SK-N-SH (cell line): ENCODE measurements at regions not wholly inside any gene's neighbourhood (a gene's known extent, or its start where the extent isn't known, plus 50 kb on each side); places are given as distances from the start of the nearest gene placed in this dataset.
A peak's percentile ranks its signal among the peaks of the same experiment; 100 is the strongest.

ENCODE experiments used
- CTCF ChIA-PET: fragments of 300-600, 350-600 bp; formaldehyde crosslinking; extraction: SDS; loops from one replicate; lab custom pipeline; 2021; lab: Yijun Ruan, JAX
- POLR2A ChIA-PET: fragments of 350-600 bp; sonication (Branson Sonifier 250); formaldehyde crosslinking; extraction: SDS; loops from one replicate; lab custom pipeline; 2020; ENCODE audit warnings: antibody characterized with exemption, inconsistent platforms; lab: Yijun Ruan, JAX
- DNase-seq: peaks from one replicate; pipeline ENCODE4 v3.0.0; 2012
- H2AFZ ChIP-seq: fragments of 200-600 bp; sonication (generic); 2 replicates; pipeline ENCODE4 v1.8.1; 2016; ENCODE audit warnings: antibody characterized with exemption, mild to moderate bottlenecking, low read depth
- H3F3A ChIP-seq: fragments of 200-600 bp; sonication (generic); replicated peaks from 2 replicates; pipeline ENCODE3; 2016; ENCODE audit warnings: antibody characterized with exemption, mild to moderate bottlenecking; ENCODE audit not compliant: insufficient read depth
- H3K27ac ChIP-seq, 2 experiments: fragments of 200-500 bp in 1 of 2; fragments of 200-600 bp in 1 of 2; sonication (Bioruptor generic) in 1 of 2; sonication (generic), shearing (Covaris generic) in 1 of 2; 2 replicates each; pipeline versions ENCODE4 v1.5.1 to v1.6.1; 2014 to 2016; ENCODE audit warnings: low read depth in 2 of 2, inconsistent platforms in 1 of 2, low read length in 1 of 2, mild to moderate bottlenecking in 1 of 2, mixed read lengths in 1 of 2
- H3K27me3 ChIP-seq: fragments of 200-600 bp; sonication (generic), shearing (Covaris generic); 2 replicates; pipeline ENCODE4 v1.6.1; 2016; ENCODE audit warnings: mixed run types; ENCODE audit not compliant: insufficient read depth
- H3K36me3 ChIP-seq, 2 experiments: fragments of 200-500 bp in 1 of 2; fragments of 200-600 bp in 1 of 2; sonication (Bioruptor generic) in 1 of 2; sonication (generic) in 1 of 2; replicated peaks in 1 of 2; 2 replicates each; pipeline versions ENCODE3 to v1.5.1; 2014 to 2016; ENCODE audit warnings: low read length in 1 of 2, mild to moderate bottlenecking in 1 of 2; ENCODE audit not compliant: insufficient read depth in 2 of 2, control insufficient read depth in 1 of 2
- H3K4me1 ChIP-seq, 2 experiments: fragments of 200-500 bp in 1 of 2; fragments of 200-600 bp in 1 of 2; sonication (Bioruptor generic) in 1 of 2; sonication (generic), shearing (Covaris generic) in 1 of 2; 2 replicates each; pipeline versions ENCODE4 v1.5.1 to v1.6.1; 2014 to 2016; ENCODE audit warnings: low read depth in 1 of 2, low read length in 1 of 2, mixed run types in 1 of 2; ENCODE audit not compliant: insufficient read depth in 2 of 2, control insufficient read depth in 1 of 2
- H3K4me2 ChIP-seq: fragments of 200-600 bp; sonication (generic), shearing (Covaris generic); 2 replicates; pipeline ENCODE4 v1.6.1; 2017; ENCODE audit warnings: mixed run types
- H3K4me3 ChIP-seq, 2 experiments: fragments of 200-500 bp in 1 of 2; fragments of 200-600 bp in 1 of 2; sonication (Bioruptor generic) in 1 of 2; sonication (generic), shearing (Covaris generic) in 1 of 2; 2 replicates each; pipeline versions ENCODE4 v1.5.1 to v1.8.1; 2014 to 2016; ENCODE audit warnings: low read depth in 2 of 2, inconsistent platforms in 1 of 2, low read length in 1 of 2, mild to moderate bottlenecking in 1 of 2, mixed read lengths in 1 of 2, moderate library complexity in 1 of 2
- H3K79me2 ChIP-seq: fragments of 200-600 bp; sonication (generic); 2 replicates; pipeline ENCODE4 v1.8.1; 2017; ENCODE audit warnings: mild to moderate bottlenecking; ENCODE audit not compliant: insufficient read depth
- H3K9ac ChIP-seq: fragments of 200-600 bp; sonication (generic); 2 replicates; pipeline ENCODE4 v1.6.1; 2017; ENCODE audit warnings: mixed run types
- H3K9me2 ChIP-seq: fragments of 200-600 bp; sonication (generic); 2 replicates; pipeline ENCODE4 v1.6.1; 2017; ENCODE audit warnings: mixed run types
- H3K9me3 ChIP-seq: fragments of 200-600 bp; sonication (generic); 2 replicates; pipeline ENCODE4 v1.6.1; 2017; ENCODE audit warnings: mixed run types, mild to moderate bottlenecking, moderate library complexity
- H4K20me1 ChIP-seq: fragments of 200-600 bp; sonication (generic); 2 replicates; pipeline ENCODE4 v1.6.1; 2017; ENCODE audit warnings: mild to moderate bottlenecking, mixed run types; ENCODE audit not compliant: insufficient read depth
- CHD2 ChIP-seq: fragments of 150-350 bp; IDR thresholded peaks from 2 replicates; pipeline ENCODE4 v1.6.1; 2018; ENCODE audit warnings: low read length; ENCODE audit not compliant: partially characterized antibody
- ELF1 ChIP-seq: IDR thresholded peaks from 2 replicates; pipeline ENCODE4 v1.4.0; 2012
- EP300 ChIP-seq, 2 experiments: IDR thresholded peaks; 2 replicates each; pipeline versions ENCODE4 v1.4.0 to v1.6.1; 2012; ENCODE audit warnings: borderline replicate concordance in 1 of 2, low read depth in 1 of 2, low read length in 1 of 2
- EZH2phosphoT487 ChIP-seq: fragments of 200-600 bp; sonication (generic); IDR thresholded peaks from 2 replicates; pipeline ENCODE4 v1.6.1; 2017; ENCODE audit warnings: low read depth, mixed run types, mild to moderate bottlenecking, antibody characterized with exemption, moderate library complexity, borderline replicate concordance
- FOXJ3 ChIP-seq: sonication (generic); formaldehyde crosslinking; IDR thresholded peaks from 2 replicates; pipeline ENCODE4 v1.5.1; 2020; ENCODE audit warnings: mild to moderate bottlenecking, missing genetic modification reagents
- FOXM1 ChIP-seq: IDR thresholded peaks from 2 replicates; pipeline ENCODE4 v1.4.0; 2012; ENCODE audit warnings: low read depth, mild to moderate bottlenecking
- GABPA ChIP-seq: IDR thresholded peaks from 2 replicates; pipeline ENCODE4 v1.4.0; 2012; ENCODE audit warnings: low read depth, mild to moderate bottlenecking
- JUND ChIP-seq: IDR thresholded peaks from 2 replicates; pipeline ENCODE4 v1.4.0; 2012
- MEF2A ChIP-seq: IDR thresholded peaks from 2 replicates; pipeline ENCODE4 v1.4.0; 2012; ENCODE audit warnings: low read depth, borderline replicate concordance
- MXI1 ChIP-seq: IDR thresholded peaks from 2 replicates; pipeline ENCODE4 v1.6.1; 2012; ENCODE audit warnings: mild to moderate bottlenecking, low read depth, low read length, improper control_type of control experiment
- NFIC ChIP-seq: IDR thresholded peaks from 2 replicates; pipeline ENCODE4 v1.4.0; 2012; ENCODE audit warnings: borderline replicate concordance
- NRF1 ChIP-seq: IDR thresholded peaks from 2 replicates; pipeline ENCODE4 v1.6.1; 2012; ENCODE audit warnings: low read depth, mild to moderate bottlenecking, low read length
- POLR2AphosphoS5 ChIP-seq: IDR thresholded peaks from 2 replicates; pipeline ENCODE4 v1.6.1; 2012; ENCODE audit warnings: low read depth, low read length
- RAD21 ChIP-seq: IDR thresholded peaks from 2 replicates; pipeline ENCODE4 v1.6.1; 2012; ENCODE audit warnings: mild to moderate bottlenecking, low read length
- RCOR1 ChIP-seq: fragments of 150-350 bp; IDR thresholded peaks from 2 replicates; pipeline ENCODE4 v1.6.1; 2017; ENCODE audit warnings: antibody characterized with exemption, low read length
- RXRA ChIP-seq: IDR thresholded peaks from 2 replicates; pipeline ENCODE4 v1.4.0; 2012; ENCODE audit warnings: low read depth, mild to moderate bottlenecking, borderline replicate concordance
- SMC3 ChIP-seq: IDR thresholded peaks from 2 replicates; pipeline ENCODE4 v1.6.1; 2012; ENCODE audit warnings: low read depth, low read length, improper control_type of control experiment
- TCF12 ChIP-seq: IDR thresholded peaks from 2 replicates; pipeline ENCODE4 v1.4.0; 2012
- TEAD4 ChIP-seq: IDR thresholded peaks from 2 replicates; pipeline ENCODE4 v1.4.0; 2012; ENCODE audit warnings: mild to moderate bottlenecking, borderline replicate concordance; ENCODE audit not compliant: insufficient read depth
- WGBS: methylation state at CpG from one replicate; pipeline ENCODE4 v1.1.6; 2017; ENCODE audit warnings: low lambda C conversion rate; 5-methylcytosine and 5-hydroxymethylcytosine counted together
- TF ChIP-seq, protein P1 (sequence below): IDR thresholded peaks from 2 replicates; pipeline ENCODE4 v1.4.0; 2012; ENCODE audit warnings: low read depth, borderline replicate concordance
- TF ChIP-seq, protein P2 (sequence below): IDR thresholded peaks from 2 replicates; pipeline ENCODE4 v1.4.0; 2012; ENCODE audit warnings: low read depth, borderline replicate concordance
- TF ChIP-seq, protein P3 (sequence below): fragments of 150-350 bp; IDR thresholded peaks from 2 replicates; pipeline ENCODE4 v1.6.1; 2016; ENCODE audit warnings: mild to moderate bottlenecking, low read depth, low read length
- TF ChIP-seq, protein P4 (sequence below): IDR thresholded peaks from 2 replicates; pipeline ENCODE4 v1.4.0; 2012; ENCODE audit warnings: low read depth
- TF ChIP-seq, protein P5 (sequence below): IDR thresholded peaks from 2 replicates; pipeline ENCODE4; 2012

DNA sequence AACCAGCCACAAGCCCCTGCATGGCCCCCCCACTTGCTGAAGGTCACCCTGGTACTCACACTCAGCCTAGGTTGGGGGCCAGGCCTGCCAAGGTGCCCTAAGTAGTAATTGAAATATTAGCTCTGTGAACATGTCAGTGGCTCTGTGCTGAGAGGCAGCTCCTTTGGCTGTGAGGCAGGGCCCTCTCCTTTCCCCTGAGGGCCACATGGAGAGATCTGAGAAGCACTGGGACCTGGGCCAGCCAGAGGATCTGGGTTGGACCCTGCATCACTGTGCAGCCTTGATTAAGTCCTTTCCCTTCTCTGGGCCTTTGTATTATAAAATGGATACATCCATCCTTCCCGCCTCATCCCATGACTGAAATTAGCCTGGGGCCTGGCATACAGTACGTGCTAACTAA is 58.0 kb upstream of the FAM222A start:
- H3K4me3 ChIP-seq, result no peak overlapping the region
- no peaks in the 10 kb centered on the region for H3F3A ChIP-seq
- DNase-seq, result no peak
- H3K9me3 ChIP-seq, result no peaks in the 10 kb centered on the region
- ChIA-PET POLR2A (interaction anchor here (0.6 to 8.2 kb wide), 10 partner anchors 9 to 68 kb away, joined by 3 to 82 read pairs (median 4); partner anchors contain the start of gene FAM222A), CTCF (interaction anchor here (0.6 to 4.9 kb wide), 10 partner anchors 10 to 117 kb away, joined by 3 to 27 read pairs (median 4); no protein-coding TSS in a partner anchor)
- no peaks in the 10 kb centered on the region for H3K79me2 ChIP-seq
- no peaks in the 10 kb centered on the region for H3K36me3 ChIP-seq
- H3K27ac ChIP-seq, result peak overlapping the region in 1 of 2 experiments; percentile 96; a peak in 3 of 4 replicates
- H3K4me1 ChIP-seq, result peaks cover 0 to 62% of the 10 kb centered on the region in 2 experiments; a peak in 2 of 4 replicates
- no peak overlapping the region for H3K9ac ChIP-seq
- TF ChIP-seq NRF1, result no peak
- 0 out of 2 replicates have a peak, but pooled peaks have one; percentile 35 for TF ChIP-seq RCOR1
- TF ChIP-seq EP300 (IDR thresholded peaks at IDR 0.05; ENCODE audit: borderline replicate concordance in 1 of 2, low read depth in 1 of 2, low read length in 1 of 2), result peak in 1 of 2 experiments; percentile 68; a peak in 2 of 4 replicates
- H2AFZ ChIP-seq, result no peak overlapping the region
- H4K20me1 ChIP-seq, result no peaks in the 10 kb centered on the region
- WGBS, result 41% methylated on average over 2 of the region's 2 CpGs
- H3K27me3 ChIP-seq, result peaks cover 14% of the 10 kb centered on the region; the same call in 1 of the 2 replicates
- H3K9me2 ChIP-seq, result no peaks in the 10 kb centered on the region
- no peak overlapping the region for H3K4me2 ChIP-seq

DNA sequence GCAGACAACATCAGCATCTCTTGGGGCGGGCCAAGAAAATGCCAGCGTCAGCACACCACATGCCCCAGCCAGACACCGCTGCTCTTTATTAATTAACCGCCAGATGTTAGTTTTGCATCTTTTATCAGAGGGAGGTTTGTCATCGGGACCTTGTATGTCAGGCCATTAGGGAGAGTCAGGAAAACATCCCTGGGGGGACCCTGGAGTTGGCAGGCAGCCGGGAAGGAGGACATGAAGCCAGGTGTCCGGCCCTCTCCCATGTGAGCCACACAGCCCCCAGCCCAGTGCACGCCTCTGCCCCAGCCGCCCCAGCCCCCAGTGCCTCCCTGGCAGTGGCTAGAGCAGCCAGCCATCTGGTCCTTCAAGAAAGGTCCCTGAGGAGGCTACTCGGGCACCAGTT is 56.9 kb upstream of the FAM222A start:
- H3K9ac ChIP-seq, result no peak overlapping the region
- peaks cover 14% of the 10 kb centered on the region; the same call in 1 of the 2 replicates for H3K27me3 ChIP-seq
- DNase-seq, result peak; percentile 88
- H4K20me1 ChIP-seq, result no peaks in the 10 kb centered on the region
- no peak overlapping the region for H3K4me2 ChIP-seq
- H2AFZ ChIP-seq, result no peak overlapping the region
- CTCF ChIA-PET, result interaction anchor here (0.8 to 4.9 kb wide), 4 partner anchors 44 to 61 kb away, joined by 3 to 27 read pairs (median 13); no protein-coding TSS in a partner anchor
- no peak overlapping the region for H3K4me3 ChIP-seq
- H3K4me1 ChIP-seq, result peaks cover 0 to 62% of the 10 kb centered on the region in 2 experiments; a peak in 2 of 4 replicates
- POLR2A ChIA-PET, result interaction anchor here (1.0 to 8.2 kb wide), 5 partner anchors 11 to 71 kb away, joined by 4 to 82 read pairs (median 7); partner anchors contain the start of gene FAM222A
- H3K79me2 ChIP-seq, result no peaks in the 10 kb centered on the region
- H3K27ac ChIP-seq, result peak overlapping the region in 1 of 2 experiments; percentile 96; a peak in 2 of 4 replicates
- 16% methylated on average over 7 of the region's 10 CpGs for WGBS
- H3F3A ChIP-seq, result no peaks in the 10 kb centered on the region
- no peaks in the 10 kb centered on the region for H3K36me3 ChIP-seq
- no peaks in the 10 kb centered on the region for H3K9me2 ChIP-seq
- H3K9me3 ChIP-seq, result no peaks in the 10 kb centered on the region
- TF ChIP-seq SMC3 (peak; percentile 26; the same call in 1 of the 2 replicates), MXI1 (peak; percentile 87), TCF12 (peak; percentile 80), MEF2A (no peak), RXRA (no peak), TEAD4 (peak; percentile 43; the same call in 1 of the 2 replicates), FOXM1 (no peak), ELF1 (no peak), RCOR1 (peak; percentile 98), POLR2AphosphoS5 (peak; percentile 75), RAD21 (peak; percentile 46), EZH2phosphoT487 (no peak), JUND (no peak), EP300 (IDR thresholded peaks at IDR 0.05; ENCODE audit: borderline replicate concordance in 1 of 2, low read depth in 1 of 2, low read length in 1 of 2) (peak; percentile 35 to 100; a peak in 3 of 4 replicates), CHD2 (peak; percentile 94), FOXJ3 (CRISPR knock-in tag) (peak; percentile 98), NFIC (peak; percentile 29; the same call in 1 of the 2 replicates), GABPA (no peak)
- TF ChIP-seq, protein P1, sequence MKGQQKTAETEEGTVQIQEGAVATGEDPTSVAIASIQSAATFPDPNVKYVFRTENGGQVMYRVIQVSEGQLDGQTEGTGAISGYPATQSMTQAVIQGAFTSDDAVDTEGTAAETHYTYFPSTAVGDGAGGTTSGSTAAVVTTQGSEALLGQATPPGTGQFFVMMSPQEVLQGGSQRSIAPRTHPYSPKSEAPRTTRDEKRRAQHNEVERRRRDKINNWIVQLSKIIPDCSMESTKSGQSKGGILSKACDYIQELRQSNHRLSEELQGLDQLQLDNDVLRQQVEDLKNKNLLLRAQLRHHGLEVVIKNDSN, result no peak
- TF ChIP-seq, protein P2, sequence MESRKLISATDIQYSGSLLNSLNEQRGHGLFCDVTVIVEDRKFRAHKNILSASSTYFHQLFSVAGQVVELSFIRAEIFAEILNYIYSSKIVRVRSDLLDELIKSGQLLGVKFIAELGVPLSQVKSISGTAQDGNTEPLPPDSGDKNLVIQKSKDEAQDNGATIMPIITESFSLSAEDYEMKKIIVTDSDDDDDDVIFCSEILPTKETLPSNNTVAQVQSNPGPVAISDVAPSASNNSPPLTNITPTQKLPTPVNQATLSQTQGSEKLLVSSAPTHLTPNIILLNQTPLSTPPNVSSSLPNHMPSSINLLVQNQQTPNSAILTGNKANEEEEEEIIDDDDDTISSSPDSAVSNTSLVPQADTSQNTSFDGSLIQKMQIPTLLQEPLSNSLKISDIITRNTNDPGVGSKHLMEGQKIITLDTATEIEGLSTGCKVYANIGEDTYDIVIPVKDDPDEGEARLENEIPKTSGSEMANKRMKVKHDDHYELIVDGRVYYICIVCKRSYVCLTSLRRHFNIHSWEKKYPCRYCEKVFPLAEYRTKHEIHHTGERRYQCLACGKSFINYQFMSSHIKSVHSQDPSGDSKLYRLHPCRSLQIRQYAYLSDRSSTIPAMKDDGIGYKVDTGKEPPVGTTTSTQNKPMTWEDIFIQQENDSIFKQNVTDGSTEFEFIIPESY, result no peak
- TF ChIP-seq, protein P3, sequence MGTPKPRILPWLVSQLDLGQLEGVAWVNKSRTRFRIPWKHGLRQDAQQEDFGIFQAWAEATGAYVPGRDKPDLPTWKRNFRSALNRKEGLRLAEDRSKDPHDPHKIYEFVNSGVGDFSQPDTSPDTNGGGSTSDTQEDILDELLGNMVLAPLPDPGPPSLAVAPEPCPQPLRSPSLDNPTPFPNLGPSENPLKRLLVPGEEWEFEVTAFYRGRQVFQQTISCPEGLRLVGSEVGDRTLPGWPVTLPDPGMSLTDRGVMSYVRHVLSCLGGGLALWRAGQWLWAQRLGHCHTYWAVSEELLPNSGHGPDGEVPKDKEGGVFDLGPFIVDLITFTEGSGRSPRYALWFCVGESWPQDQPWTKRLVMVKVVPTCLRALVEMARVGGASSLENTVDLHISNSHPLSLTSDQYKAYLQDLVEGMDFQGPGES, result no peak
- TF ChIP-seq, protein P4, sequence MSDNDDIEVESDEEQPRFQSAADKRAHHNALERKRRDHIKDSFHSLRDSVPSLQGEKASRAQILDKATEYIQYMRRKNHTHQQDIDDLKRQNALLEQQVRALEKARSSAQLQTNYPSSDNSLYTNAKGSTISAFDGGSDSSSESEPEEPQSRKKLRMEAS, result no peak
- TF ChIP-seq, protein P5, sequence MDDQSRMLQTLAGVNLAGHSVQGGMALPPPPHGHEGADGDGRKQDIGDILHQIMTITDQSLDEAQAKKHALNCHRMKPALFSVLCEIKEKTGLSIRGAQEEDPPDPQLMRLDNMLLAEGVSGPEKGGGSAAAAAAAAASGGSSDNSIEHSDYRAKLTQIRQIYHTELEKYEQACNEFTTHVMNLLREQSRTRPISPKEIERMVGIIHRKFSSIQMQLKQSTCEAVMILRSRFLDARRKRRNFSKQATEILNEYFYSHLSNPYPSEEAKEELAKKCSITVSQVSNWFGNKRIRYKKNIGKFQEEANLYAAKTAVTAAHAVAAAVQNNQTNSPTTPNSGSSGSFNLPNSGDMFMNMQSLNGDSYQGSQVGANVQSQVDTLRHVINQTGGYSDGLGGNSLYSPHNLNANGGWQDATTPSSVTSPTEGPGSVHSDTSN, result no peak
